ENCODE measurements at regions not wholly inside any gene's neighbourhood (a gene's known extent, or its start where the extent isn't known, plus 50 kb on each side); places are given as distances from the start of the nearest gene placed in this dataset.

DNA sequence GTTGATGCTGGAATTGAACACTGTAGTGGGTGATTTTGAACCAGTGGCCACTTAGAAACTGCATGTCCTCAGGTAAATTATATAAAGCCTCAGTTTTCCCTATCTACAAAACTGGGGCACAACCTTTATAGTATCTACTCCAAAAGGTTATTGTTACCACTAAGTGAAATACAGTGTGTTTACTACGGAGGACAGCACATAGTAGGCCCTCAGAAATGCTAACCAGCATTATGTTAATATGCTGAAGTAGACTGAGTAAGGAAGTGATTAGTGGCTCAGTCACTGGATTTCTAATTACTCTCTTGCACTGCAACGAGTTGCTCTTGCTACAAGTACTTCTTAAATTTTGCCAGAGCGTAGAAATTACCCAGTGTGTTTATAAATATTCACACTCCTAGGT, 139.5 kb downstream of the HAUS1 start:
- no peaks in the 10 kb centered on the region for H3K9me3 ChIP-seq (replicated peaks)
- DNase-seq, result no peak

DNA sequence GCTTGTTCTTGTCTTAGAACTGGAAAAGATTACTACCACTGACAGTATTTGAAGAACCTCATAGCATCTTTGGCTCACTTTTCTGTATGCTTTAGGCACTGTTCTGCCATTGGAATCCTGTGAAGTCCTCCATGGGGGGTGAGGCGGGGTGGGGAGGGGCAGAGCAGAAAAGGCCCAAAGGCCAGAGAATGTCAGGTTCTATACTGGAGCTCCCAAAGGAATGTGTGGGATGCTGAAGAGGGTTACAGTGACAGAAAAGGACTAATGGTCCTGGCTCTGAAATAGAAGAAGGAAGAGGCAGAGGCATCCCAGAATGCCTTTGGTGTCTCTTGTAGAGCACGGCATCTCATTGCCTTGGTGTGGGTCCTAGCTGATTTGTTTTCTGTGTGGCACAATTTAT, 141.9 kb downstream of the HAUS1 start:
- DNase-seq, result no peak
- H3K27ac ChIP-seq, result no peak overlapping the region

More for the DNA sequence above, 139.5 kb downstream of the HAUS1 start:
- no peaks in the 10 kb centered on the region for H3K27me3 ChIP-seq
- H3K4me3 ChIP-seq, result no peak overlapping the region
- H3K36me3 ChIP-seq, result no peaks in the 10 kb centered on the region
- no peak overlapping the region for H3K27ac ChIP-seq
- no peaks in the 10 kb centered on the region for H3K4me1 ChIP-seq

DNA sequence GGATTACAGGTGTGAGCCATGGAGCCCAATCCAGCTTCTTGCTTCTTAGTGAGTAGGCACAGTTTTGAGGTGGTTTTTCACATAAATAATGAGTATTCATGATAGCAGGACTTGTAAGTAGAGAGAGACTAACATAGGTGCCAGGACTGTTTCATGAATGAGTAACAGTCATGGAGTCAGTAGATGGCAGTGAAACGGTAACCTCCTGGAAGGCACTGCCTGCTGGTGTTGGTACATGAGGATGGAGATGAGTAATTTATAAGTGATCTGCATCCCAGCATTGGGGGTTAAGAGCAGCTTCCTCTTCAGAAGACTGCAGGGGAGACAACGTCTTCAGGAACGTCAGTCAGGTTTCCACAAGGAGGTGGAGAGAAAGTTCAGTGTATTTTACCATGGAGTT, 143.8 kb downstream of the HAUS1 start:
- DNase-seq, result no peak

More for the DNA sequence above, 141.9 kb downstream of the HAUS1 start:
- Histone ChIP-seq H3K9me3 (replicated peaks) (no peaks in the 10 kb centered on the region), H3K4me1 (peaks cover 7% of the 10 kb centered on the region), H3K4me3 (no peak overlapping the region), H3K36me3 (no peaks in the 10 kb centered on the region), H3K27me3 (no peaks in the 10 kb centered on the region)

DNA sequence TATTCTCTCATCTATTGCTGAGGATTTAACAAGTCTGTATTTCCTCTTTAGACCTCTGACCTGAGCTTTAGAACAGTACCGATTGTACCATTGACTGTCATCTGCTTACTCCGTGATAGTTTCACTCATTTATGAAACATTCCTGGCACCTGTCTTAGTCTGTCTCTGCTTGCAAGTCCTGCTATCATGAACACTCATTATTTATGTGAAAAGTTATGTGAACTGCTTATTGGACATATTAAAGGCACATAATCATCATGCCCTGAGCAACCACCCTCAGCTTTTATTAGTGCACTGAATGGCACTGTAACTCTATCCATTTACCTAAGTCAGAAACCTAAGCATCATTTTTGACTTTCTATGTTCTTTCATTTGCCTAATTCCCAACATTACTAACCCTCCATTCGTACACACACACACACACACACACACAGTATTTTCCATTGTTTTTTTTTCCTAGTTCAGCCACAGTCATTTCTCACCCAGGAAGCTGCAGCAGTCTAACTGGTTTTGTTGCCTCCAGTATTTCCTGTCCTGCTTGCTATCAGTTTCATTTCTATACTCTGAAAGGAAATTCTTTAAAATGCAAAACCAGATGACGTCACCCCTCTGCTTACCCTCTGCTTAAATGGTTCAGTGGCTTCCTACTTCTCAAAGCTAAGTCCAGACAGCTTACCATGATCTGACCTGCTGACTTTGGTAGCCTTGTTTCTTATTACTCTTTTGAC, 146.1 kb downstream of the HAUS1 start:
- Histone ChIP-seq H3K4me1 (peaks cover 7% of the 10 kb centered on the region), H3K9me3 (replicated peaks) (no peaks in the 10 kb centered on the region), H3K27me3 (no peaks in the 10 kb centered on the region), H3K27ac (peak overlapping the region; percentile 58), H3K4me3 (peak overlapping the region; percentile 22), H3K36me3 (no peaks in the 10 kb centered on the region)
- DNase-seq, result peak; percentile 27 to 71

More for the DNA sequence above, 143.8 kb downstream of the HAUS1 start:
- no peaks in the 10 kb centered on the region for H3K27me3 ChIP-seq
- H3K36me3 ChIP-seq, result no peaks in the 10 kb centered on the region
- H3K27ac ChIP-seq, result no peak overlapping the region
- peaks cover 7% of the 10 kb centered on the region for H3K4me1 ChIP-seq
- no peak overlapping the region for H3K4me3 ChIP-seq
- no peaks in the 10 kb centered on the region for H3K9me3 ChIP-seq (replicated peaks)

DNA sequence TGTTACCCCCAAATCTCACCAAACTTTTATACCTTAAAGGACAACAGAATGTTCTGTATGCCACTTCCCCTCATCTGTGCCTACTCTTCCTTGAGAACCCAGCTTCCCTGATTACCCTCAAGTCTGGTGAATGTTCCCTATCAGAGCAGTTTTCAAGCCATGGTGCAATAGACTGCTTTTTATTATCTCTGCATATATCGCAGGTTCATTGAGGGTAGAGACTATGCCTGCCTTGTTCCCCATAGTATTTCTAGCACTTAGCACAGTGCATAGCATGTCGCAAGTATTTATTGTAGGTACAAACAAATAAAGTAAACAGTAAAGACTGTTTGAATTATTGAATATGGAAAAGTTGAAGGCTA, 146.6 kb downstream of the HAUS1 start:
- Histone ChIP-seq H3K4me3 (peak overlapping the region; percentile 22), H3K36me3 (no peaks in the 10 kb centered on the region), H3K27me3 (no peaks in the 10 kb centered on the region), H3K4me1 (peaks cover 7% of the 10 kb centered on the region), H3K27ac (peak overlapping the region; percentile 58), H3K9me3 (replicated peaks) (no peaks in the 10 kb centered on the region)
- no peak for DNase-seq

DNA sequence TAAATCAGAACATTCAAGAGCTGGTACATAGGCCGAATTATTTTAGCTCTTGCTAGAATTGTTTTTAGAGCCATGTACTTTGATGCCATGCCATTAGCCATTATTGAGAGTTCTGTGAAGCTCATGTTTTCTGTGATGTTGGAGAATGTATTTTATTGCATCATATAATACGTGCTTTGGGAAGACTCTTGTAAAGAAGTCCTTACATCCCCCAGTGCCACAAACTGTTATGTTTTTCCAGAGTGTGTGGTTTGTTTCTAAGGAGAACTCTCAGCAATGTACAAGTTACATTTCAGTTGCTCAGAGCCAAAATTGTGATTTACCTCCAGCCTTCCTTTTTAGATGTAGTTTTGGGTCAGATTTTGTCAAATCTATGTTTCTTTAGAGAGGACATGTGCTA, 148.6 kb downstream of the HAUS1 start:
- Histone ChIP-seq H3K27me3 (no peaks in the 10 kb centered on the region), H3K4me3 (no peak overlapping the region), H3K27ac (no peak overlapping the region), H3K9me3 (replicated peaks) (no peaks in the 10 kb centered on the region), H3K4me1 (peaks cover 7% of the 10 kb centered on the region), H3K36me3 (no peaks in the 10 kb centered on the region)
- DNase-seq, result no peak

DNA sequence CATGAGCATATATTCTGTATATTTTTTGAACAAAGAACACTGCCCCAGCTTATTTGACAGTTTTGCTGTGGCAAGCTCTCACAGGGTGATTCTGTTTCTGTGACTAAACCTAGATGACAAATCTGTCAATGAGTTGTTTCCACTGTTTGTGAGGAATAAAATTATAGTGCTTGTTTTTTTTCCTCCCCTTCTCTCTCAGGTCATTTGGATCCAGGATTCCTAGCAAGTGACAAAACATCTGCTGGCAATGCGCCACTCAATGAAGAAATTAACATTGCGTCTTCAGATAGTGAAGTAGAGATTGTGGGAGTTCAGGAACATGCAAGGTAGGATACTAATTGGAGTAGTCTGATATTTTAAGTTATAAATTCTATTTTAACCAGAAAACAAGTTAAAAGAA, 149.3 kb downstream of the HAUS1 start:
- H3K27ac ChIP-seq, result no peak overlapping the region
- no peaks in the 10 kb centered on the region for H3K27me3 ChIP-seq
- no peaks in the 10 kb centered on the region for H3K36me3 ChIP-seq
- DNase-seq, result no peak
- H3K4me1 ChIP-seq, result peaks cover 7% of the 10 kb centered on the region
- no peaks in the 10 kb centered on the region for H3K9me3 ChIP-seq (replicated peaks)
- no peak overlapping the region for H3K4me3 ChIP-seq

DNA sequence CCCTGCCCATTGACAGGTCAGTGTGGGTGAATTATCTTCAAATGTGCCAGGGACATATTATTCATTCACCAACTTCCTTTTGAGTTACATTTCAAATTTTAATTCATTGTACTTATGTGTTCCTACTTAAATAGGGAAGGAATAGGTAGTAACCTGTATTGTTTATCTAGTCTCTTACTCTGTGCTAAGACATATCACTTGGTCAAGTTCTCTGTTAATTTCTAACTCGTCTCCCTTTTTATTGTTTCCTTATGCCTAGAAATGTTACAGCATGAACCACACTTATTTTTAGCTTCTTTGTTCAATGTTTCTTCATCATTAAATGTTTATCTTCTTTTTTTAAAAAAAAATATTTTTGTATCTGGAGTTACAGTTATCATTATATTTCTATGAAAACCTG, 151.9 kb downstream of the HAUS1 start:
- no peaks in the 10 kb centered on the region for H3K9me3 ChIP-seq (replicated peaks)

DNA sequence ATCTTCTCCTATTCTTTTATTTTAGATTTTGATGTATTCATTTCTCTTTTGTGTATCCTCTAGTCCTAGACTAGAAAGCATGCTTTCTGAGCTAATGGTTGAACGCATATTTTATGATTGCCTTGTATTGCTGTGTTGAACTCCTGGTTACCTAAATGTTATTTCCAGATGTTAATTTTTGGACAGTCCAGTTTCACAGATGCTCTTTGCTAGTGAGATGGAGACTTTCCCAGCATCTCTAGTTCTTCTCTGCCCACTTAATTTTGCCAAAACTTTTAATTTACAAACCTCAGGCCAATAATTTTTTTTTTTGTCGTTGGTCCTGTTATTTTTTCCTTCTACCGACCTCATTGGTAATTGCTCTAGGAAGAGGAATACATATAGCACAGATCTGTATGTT, 153.2 kb downstream of the HAUS1 start:
- no peak for DNase-seq
- H3K4me3 ChIP-seq, result no peak overlapping the region
- no peaks in the 10 kb centered on the region for H3K36me3 ChIP-seq
- H3K27me3 ChIP-seq, result no peaks in the 10 kb centered on the region
- H3K4me1 ChIP-seq, result no peaks in the 10 kb centered on the region
- H3K27ac ChIP-seq, result no peak overlapping the region
- no peaks in the 10 kb centered on the region for H3K9me3 ChIP-seq (replicated peaks)

More for the DNA sequence above, 151.9 kb downstream of the HAUS1 start:
- H3K4me3 ChIP-seq, result no peak overlapping the region
- no peak for DNase-seq
- H3K4me1 ChIP-seq, result no peaks in the 10 kb centered on the region
- no peaks in the 10 kb centered on the region for H3K27me3 ChIP-seq
- H3K27ac ChIP-seq, result no peak overlapping the region
- H3K36me3 ChIP-seq, result no peaks in the 10 kb centered on the region

DNA sequence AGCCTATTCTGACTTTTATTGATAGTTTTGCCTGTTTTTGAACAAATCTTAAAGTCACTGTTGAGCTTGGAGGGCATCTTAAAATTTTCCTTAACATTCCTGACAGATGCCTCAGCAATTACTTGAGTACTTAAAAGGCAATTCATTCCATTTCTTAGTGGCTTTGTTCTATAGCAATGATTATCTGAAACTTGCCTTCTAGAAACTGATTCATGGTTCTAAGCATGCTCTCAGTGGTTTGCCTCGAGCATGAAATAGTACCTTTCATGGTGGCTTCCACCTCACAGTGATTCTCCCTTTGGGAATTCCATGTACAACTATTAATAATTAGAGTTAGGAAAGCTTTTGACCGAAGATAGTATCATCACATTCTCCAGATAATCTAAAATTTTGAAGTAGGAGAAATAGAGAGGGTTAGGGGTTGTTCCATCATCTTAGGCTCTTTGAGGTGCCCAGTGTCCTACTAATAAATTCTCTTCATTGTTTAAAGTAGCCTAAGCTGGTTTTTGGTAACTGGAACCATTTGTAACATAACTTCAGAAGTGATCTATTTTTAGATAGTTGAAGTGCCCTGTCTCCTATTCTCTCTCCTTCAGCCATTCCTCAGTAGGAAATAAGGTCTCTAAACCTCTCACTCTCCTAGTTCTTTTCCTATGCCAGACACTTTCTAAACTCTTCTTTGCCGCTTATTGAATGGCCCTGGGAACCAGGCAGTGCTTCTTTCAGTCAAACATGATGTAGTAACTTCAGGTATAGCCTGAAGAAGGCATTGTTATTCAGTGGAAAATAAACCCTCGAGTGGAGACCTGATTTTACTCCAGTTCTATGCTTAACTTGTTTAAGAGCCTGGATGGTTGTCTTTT, 156.1 kb downstream of the HAUS1 start:
- Histone ChIP-seq H3K27me3 (no peaks in the 10 kb centered on the region), H3K9me3 (replicated peaks) (no peaks in the 10 kb centered on the region), H3K36me3 (no peaks in the 10 kb centered on the region), H3K4me1 (no peaks in the 10 kb centered on the region), H3K27ac (no peak overlapping the region), H3K4me3 (no peak overlapping the region)
- no peak for DNase-seq

DNA sequence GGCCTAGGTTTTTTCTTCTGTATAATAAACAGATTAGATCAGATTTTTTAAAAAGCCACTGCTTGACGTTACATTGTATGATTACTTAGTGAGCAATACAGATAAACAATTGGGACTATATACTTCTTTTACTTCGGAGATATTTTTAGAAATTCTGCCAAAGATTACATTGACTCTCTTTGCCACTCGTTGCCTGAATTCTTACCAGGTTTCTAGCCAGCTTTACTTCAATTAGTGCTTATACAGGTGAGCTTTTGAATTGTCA, 156.6 kb downstream of the HAUS1 start:
- Histone ChIP-seq H3K27ac (no peak overlapping the region), H3K4me1 (no peaks in the 10 kb centered on the region), H3K36me3 (no peaks in the 10 kb centered on the region), H3K4me3 (no peak overlapping the region), H3K27me3 (no peaks in the 10 kb centered on the region), H3K9me3 (replicated peaks) (no peaks in the 10 kb centered on the region)
- DNase-seq, result no peak

DNA sequence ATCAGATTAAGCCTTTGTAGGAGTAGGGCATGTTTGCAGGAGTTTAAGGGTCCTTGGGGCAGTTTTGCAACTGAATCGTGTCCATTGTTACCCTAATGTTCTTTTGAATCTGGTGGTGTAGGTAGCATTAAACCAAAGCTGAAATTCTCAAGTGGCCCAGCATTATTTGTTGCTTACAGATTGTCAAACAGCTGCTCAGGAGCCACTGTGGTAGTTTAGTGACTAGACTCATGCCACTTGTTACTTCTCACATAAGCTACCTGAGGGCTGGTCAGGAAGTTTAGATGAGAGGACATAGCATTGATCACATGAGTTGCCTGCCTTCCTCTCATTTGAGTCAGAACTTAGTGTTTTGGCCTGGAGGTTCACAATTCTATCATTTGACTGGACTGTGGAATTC, 157.6 kb downstream of the HAUS1 start:
- no peak for DNase-seq
- Histone ChIP-seq H3K9me3 (replicated peaks) (no peaks in the 10 kb centered on the region), H3K27ac (no peak overlapping the region), H3K4me1 (no peaks in the 10 kb centered on the region), H3K36me3 (no peaks in the 10 kb centered on the region), H3K27me3 (no peaks in the 10 kb centered on the region), H3K4me3 (no peak overlapping the region)

DNA sequence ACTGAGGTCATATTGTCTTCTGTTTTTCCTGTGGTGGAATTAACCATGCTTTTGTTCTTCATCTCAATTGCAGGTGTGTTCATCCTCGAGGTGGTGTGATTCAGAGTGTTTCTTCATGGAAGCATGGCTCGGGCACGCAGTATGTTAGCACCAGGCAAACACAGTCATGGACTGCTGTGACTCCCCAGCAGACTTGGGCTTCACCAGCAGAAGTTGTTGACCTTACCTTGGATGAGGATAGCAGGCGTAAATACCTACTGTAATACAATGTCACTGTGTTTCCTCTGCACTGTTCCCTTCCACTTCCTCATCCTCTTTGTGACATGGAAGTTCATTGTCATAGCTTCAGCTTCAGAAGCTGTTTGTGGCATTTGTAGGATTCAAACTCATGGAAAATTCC, 158.7 kb downstream of the HAUS1 start:
- DNase-seq, result no peak
- Histone ChIP-seq H3K4me1 (no peaks in the 10 kb centered on the region), H3K27ac (no peak overlapping the region), H3K27me3 (no peaks in the 10 kb centered on the region), H3K4me3 (no peak overlapping the region), H3K9me3 (replicated peaks) (no peaks in the 10 kb centered on the region), H3K36me3 (no peaks in the 10 kb centered on the region)

DNA sequence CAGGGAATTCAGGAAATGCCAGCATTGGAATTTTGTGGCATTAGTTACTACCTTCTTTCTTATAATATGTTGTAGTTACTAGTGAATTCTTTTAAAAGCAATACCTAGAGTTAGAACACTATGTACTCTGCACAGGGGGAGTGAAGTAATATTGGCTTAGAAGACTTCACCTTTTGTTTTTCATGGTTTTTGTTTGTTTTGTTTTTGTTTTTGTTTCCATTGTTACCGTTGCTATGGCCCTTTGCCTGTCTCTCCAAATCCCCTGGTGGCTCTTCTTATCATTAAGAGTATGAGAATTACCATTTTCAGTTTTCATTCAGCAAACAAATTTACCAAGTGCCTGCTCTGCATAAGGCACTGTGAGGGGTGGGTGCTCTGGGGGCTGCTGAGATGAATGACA, 160.1 kb downstream of the HAUS1 start:
- Histone ChIP-seq H3K27ac (no peak overlapping the region), H3K4me3 (no peak overlapping the region), H3K4me1 (no peaks in the 10 kb centered on the region), H3K9me3 (replicated peaks) (no peaks in the 10 kb centered on the region), H3K36me3 (no peaks in the 10 kb centered on the region), H3K27me3 (no peaks in the 10 kb centered on the region)
- DNase-seq, result no peak

DNA sequence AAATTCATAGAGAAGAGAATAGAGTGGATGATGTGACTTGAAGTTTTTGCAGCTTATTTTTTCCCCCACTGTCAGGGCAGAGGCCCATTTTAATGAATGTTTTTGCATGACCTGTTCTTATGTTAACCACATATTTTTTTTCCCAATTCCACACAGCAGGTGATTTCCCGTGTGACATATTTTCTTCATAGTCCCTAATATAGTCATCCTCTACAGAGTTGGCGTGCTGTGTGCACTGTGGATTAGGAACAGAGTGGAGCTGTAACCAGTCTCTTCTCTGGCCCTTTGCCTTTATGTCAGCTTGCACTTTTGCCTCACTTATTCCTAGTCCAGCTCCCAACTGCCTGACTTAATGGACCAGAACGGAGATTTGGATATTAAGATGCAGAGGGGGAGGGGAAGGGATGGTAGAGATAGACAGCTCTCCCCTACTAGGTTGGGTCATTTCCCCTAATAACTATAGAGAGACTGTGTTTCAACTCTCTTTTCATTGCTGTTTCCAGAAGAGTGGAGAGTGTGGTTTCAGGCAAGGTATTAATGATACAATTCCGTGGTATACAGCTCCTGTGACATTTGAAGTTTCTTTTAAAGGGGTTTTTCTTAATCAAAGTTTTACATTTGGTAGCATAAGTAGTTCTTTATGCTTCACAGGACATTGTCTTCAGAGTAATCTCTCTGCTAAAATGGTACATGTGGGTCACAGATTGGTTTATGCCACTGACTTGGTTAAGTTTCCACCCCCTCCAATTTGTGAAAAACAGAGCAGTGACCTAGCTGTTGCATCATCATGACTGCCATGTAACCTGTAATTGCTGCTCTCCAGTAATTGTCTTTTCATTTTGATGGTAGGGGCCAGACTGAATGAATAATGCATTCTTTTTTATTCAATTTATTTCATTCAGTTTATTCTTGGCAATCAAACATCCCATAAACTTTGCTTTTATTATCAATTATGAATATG, 161.3 kb downstream of the HAUS1 start:
- Histone ChIP-seq H3K27me3 (no peaks in the 10 kb centered on the region), H3K4me3 (no peak overlapping the region), H3K4me1 (no peaks in the 10 kb centered on the region), H3K27ac (no peak overlapping the region), H3K36me3 (no peaks in the 10 kb centered on the region), H3K9me3 (replicated peaks) (no peaks in the 10 kb centered on the region)
- DNase-seq, result no peak

All from SJCRH30 (cell line).